ENCODE measurements at regions not wholly inside any gene's neighbourhood (a gene's known extent, or its start where the extent isn't known, plus 50 kb on each side); places are given as distances from the start of the nearest gene placed in this dataset.

GRCh38 chr16:59611556-59611955 lies 877.4 kb upstream of the GOT2 start:
- intact Hi-C loops (cut with DNase I), result no loop called here
- no peak for DNase-seq

- intact Hi-C loops (cut with DNase I), result no loop called here
- DNase-seq, result no peak
Measured at GRCh38 chr16:59605706-59606105, 871.6 kb upstream of the GOT2 start.

- no peak for DNase-seq
- intact Hi-C loops (cut with DNase I), result no loop called here
Measured at GRCh38 chr16:59604354-59604753, 870.2 kb upstream of the GOT2 start.

GRCh38 chr16:59601452-59601851 lies 867.3 kb upstream of the GOT2 start:
- intact Hi-C loops (cut with DNase I), result no loop called here
- peak in 36 of 42 donors; percentile 10 to 83 (median 48) for DNase-seq

GRCh38 chr16:59597269-59597668 lies 863.2 kb upstream of the GOT2 start:
- intact Hi-C loops (cut with DNase I), result no loop called here
- peak in 2 of 42 donors; percentile 19 to 36 for DNase-seq

GRCh38 chr16:59596693-59597092 lies 862.6 kb upstream of the GOT2 start:
- intact Hi-C loops (cut with DNase I), result no loop called here
- no peak for DNase-seq

- intact Hi-C loops (cut with DNase I), result no loop called here
- no peak for DNase-seq
Measured at GRCh38 chr16:59593194-59593661, 859.1 kb upstream of the GOT2 start.

GRCh38 chr16:59591480-59591879 lies 857.4 kb upstream of the GOT2 start:
- no peak for DNase-seq
- intact Hi-C loops (cut with DNase I), result no loop called here

GRCh38 chr16:59590845-59591244 lies 856.7 kb upstream of the GOT2 start:
- intact Hi-C loops (cut with DNase I), result no loop called here
- no peak for DNase-seq

- DNase-seq, result no peak
- intact Hi-C loops (cut with DNase I), result no loop called here
Measured at GRCh38 chr16:59586331-59586730, 852.2 kb upstream of the GOT2 start.

GRCh38 chr16:59574296-59574695 lies 840.2 kb upstream of the GOT2 start:
- no peak for DNase-seq
- intact Hi-C loops (cut with DNase I), result no loop called here

GRCh38 chr16:59573528-59574271 lies 839.6 kb upstream of the GOT2 start:
- DNase-seq, result no peak
- intact Hi-C loops (cut with DNase I), result no loop called here

- intact Hi-C loops (cut with DNase I), result no loop called here
- DNase-seq, result no peak
Measured at GRCh38 chr16:59567496-59567895, 833.4 kb upstream of the GOT2 start.

- no peak for DNase-seq
- intact Hi-C loops (cut with DNase I), result no loop called here
Measured at GRCh38 chr16:59566446-59566845, 832.3 kb upstream of the GOT2 start.

GRCh38 chr16:59558679-59559078 lies 824.6 kb upstream of the GOT2 start:
- no peak for DNase-seq
- intact Hi-C loops (cut with DNase I), result no loop called here

GRCh38 chr16:59552164-59552563 lies 818.0 kb upstream of the GOT2 start:
- intact Hi-C loops (cut with DNase I), result no loop called here
- no peak for DNase-seq

GRCh38 chr16:59545721-59546120 lies 811.6 kb upstream of the GOT2 start:
- DNase-seq, result no peak
- intact Hi-C loops (cut with DNase I), result no loop called here

GRCh38 chr16:59543641-59544040 lies 809.5 kb upstream of the GOT2 start:
- intact Hi-C loops (cut with DNase I), result no loop called here
- no peak for DNase-seq

- no peak for DNase-seq
- intact Hi-C loops (cut with DNase I), result no loop called here
Measured at GRCh38 chr16:59540621-59541020, 806.5 kb upstream of the GOT2 start.

GRCh38 chr16:59535298-59535697 lies 801.2 kb upstream of the GOT2 start:
- intact Hi-C loops (cut with DNase I), result no loop called here
- DNase-seq, result no peak

GRCh38 chr16:59527206-59527997 lies 793.3 kb upstream of the GOT2 start:
- no peak for DNase-seq
- intact Hi-C loops (cut with DNase I), result no loop called here

All from head of caudate nucleus (tissue), 42 donors.